NCI-H187 (cell line): ENCODE measurements at regions not wholly inside any gene's neighbourhood (a gene's known extent, or its start where the extent isn't known, plus 50 kb on each side); places are given as distances from the start of the nearest gene placed in this dataset.
"Not testable (repeated sequence)": the region's sequence is repeated elsewhere in the genome, so short reads cannot be mapped to it uniquely, and the experiment has no call there.

Experiments used
- DNase-seq, 2 experiments: peaks; one replicate each; lab custom pipeline; 2025; lab: John Stamatoyannopoulos, UW

- peak in 1 of 2 experiments; percentile 9 for DNase-seq
Measured at GRCh38 chr21:17270229-17270628, 242.6 kb upstream of the CXADR start.

- no peak for DNase-seq
Measured at GRCh38 chr21:17279663-17280062, 233.2 kb upstream of the CXADR start.

DNA sequence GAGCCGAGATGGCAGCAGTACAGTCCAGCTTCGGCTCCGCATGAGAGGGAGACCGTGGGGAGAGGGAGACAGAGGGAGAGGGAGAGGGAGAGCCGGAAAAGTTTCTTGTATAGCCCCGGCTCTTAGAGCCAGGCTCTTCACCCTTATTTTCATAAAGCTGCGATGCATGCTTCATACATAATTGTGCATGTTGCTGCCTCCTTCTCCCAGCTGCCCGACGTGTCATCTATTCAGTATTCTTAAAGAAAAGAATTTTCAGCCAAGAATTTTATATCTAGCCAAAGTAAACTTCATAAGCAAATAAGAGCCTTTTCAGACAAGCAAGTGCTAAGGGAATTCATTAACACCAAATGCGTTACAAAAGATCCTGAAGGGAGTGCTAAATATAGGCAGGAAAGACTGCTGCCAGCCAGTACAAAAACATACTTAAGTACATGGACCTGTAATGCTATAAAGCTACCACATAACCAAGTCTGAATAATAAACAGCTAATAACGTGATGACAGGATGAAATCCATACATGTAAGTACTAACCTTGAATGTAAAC is 219.8 kb upstream of the CXADR start:
- DNase-seq, result not testable (repeated sequence)

DNA sequence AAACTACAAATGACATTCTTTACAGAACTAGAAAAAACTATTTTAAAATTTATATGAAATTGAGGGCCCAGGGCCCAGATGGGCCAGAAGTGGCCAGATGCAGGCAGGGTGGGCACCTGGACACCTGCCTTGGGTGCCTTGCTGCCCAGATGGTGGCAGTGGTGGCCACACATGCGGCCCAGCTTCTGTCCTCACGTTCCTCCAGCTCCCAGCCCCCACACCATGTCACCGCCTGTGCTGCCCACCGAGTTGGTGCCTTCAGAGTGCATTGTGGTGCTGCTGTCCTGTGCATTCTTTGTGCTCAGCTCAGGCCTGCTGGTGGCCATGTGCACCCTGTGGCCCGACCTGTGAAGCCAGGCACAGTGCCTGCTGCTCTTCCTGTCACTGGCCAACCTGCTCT is 216.8 kb upstream of the CXADR start:
- DNase-seq, result no peak

- not testable (repeated sequence) for DNase-seq
Measured at GRCh38 chr21:17299576-17299975, 213.3 kb upstream of the CXADR start.

DNA sequence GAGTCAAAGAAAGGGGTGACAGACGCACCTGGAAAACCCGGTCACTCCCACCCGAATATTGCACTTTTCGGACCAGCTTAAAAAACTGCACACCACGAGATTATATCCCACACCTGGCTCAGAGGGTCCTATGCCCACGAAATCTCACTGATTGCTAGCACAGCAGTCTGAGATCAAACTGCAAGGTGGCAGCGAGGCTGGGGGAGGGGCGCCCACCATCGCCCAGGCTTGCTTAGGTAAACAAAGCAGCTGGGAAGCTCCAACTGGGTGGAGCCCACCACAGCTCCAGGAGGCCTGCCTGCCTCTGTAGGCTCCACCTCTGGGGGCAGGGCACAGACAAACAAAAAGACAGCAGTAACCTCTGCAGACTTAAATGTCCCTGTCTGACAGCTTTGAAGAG is 185.1 kb upstream of the CXADR start:
- not testable (repeated sequence) for DNase-seq

- DNase-seq, result peak; percentile 40 to 65
Measured at GRCh38 chr21:17334484-17334883, 178.4 kb upstream of the CXADR start.

GRCh38 chr21:17340081-17340480 is 172.8 kb upstream of the CXADR start:
- no peak for DNase-seq

DNA sequence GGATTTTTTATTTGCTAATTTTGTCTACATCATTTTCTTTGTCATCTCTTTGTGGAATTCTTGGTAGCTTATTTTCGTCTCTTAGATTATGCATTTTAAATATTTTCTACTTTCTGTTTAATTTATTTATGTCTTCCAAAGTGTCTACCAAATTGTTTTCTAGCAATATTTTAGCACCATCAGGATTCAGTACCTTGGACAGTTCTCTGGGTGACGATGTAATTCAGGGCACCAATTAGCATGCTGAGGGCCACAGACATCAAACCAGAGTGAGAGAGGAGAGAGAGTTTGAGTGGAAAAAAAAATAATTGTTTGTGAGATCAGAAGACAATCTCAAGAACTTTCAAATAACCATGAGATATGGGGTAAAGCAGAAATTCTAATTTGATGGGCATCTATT is 169.8 kb upstream of the CXADR start:
- no peak for DNase-seq

DNA sequence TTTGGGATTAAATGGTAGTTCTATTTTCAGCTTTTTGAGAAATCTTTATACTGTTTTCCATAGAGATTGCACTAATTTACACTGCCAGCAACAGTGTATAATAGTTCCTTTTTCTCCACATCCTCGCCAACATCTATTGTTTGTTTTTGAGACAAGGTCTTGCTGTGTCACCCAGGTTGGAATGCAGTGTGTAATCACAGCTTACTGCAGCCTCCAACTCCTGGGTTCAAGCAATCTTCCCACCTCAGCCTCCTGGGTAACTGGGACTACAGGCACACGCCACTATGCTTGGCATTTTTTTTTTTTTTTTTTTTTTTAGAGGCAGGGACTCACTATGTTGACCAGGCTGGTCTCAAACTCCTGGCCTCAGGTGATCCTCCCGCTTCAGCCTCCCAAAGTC is 164.5 kb upstream of the CXADR start:
- DNase-seq, result no peak

- DNase-seq, result no peak
Measured at GRCh38 chr21:17348849-17349248, 164.0 kb upstream of the CXADR start.

DNA sequence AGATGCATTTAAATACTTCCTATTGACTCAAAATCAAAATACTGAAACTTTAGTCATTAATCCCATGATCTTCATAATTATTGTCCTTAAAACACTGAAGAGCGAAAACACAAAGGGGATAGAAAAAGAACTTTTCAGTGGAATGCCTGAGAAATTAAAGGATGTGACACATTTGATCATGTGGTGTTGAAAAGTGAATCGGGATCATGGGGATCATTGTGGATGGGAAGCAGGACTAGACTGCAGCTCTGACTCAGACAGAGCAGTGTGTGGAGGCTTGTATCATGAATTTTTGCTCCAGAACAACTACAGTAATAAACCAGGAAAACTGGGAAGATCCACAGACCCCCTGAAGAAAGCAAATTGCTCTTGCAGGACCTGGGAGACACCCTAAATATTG is 161.1 kb upstream of the CXADR start:
- DNase-seq, result no peak

DNA sequence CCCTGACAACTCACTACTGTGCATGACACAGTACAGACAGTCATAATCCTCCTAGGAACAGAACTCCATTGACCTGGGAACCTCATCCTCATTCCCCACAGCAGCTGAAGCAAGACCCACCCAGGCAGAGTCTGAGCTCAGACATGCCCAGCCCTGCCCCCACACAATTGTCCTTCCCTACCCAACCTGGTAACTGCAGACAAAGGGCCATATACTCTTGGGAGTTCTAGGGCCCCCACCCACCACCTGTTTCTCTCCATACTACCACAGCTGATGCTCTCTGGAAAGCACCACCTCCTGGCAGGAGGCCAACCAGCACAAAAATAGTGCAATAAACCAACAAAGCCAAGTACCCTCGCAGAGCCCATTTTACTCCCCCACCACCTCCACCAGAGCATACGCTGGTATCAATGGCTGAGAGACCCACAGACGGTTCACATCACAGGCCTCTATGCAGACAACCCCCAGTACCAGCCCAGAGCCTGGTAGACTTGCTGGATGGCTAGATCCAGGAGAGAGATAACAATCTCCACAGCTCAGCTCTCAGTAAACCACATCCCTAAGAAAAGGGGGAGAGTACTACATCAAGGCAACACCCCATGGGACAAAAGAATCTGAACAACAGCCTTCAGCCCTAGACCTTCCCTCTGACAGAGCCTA is 159.7 kb upstream of the CXADR start:
- DNase-seq, result peak; percentile 73 to 88

DNA sequence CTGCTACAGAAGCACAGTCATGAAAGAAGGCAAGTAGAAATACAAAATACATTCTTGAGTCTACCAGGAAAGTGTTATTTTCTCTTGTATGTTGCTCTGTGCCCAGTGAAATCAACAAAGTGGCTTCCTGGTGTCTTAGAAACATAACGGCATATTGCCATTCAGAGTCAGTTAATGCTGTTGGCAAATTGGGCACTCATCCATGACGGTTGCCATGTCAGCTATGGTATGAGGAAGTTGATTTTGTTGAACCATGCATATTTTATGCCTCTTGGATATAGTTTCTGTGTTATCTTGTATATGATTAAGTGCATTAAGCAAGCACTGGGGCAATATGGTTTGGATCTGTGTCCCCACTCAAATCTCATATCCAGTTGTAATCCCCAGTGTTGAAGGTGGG is 153.1 kb upstream of the CXADR start:
- peak; percentile 19 to 52 for DNase-seq

- DNase-seq, result no peak
Measured at GRCh38 chr21:17368748-17369363, 144.0 kb upstream of the CXADR start.

DNA sequence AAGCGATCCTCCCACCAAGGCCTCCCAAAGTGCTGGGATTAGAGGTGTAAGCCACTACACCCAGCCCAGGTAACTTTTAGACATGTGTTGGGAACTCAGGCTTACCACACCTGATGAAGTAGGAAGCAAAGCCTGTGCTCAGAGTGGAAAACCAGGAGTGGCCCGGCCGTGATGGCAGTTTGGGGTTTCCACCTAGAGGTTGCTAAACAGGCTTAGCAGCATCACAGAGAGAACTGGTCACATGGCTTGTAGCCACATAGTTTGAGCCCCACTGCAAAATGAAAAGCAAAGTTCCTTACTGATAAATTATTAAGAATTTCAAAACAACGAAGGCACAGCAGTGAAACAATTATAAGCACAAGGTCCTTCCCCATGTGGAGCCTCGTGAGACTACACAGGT is 142.6 kb upstream of the CXADR start:
- DNase-seq, result no peak

- DNase-seq, result no peak
Measured at GRCh38 chr21:17370916-17371315, 141.9 kb upstream of the CXADR start.

- no peak for DNase-seq
Measured at GRCh38 chr21:17371450-17371849, 141.4 kb upstream of the CXADR start.

DNA sequence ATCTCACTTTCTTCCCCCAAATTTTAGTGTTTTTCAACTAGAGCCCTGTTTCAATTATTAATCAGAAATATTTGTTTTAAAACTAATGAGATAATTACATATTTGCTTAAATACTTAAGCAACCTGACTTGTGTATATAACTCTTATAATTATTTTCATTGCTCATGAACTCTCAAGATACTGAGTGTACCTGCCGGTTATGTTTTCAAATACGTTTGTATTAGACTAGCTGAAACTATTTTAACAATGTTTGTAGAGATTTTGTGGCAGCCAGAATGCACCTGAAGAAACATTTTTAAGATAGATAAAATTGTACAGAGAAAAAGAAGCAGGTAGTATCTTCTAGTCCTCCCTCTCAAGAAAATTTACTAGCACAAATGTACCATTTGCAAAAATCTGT is 140.6 kb upstream of the CXADR start:
- no peak for DNase-seq

- DNase-seq, result peak; percentile 53
Measured at GRCh38 chr21:17386498-17386897, 126.3 kb upstream of the CXADR start.

DNA sequence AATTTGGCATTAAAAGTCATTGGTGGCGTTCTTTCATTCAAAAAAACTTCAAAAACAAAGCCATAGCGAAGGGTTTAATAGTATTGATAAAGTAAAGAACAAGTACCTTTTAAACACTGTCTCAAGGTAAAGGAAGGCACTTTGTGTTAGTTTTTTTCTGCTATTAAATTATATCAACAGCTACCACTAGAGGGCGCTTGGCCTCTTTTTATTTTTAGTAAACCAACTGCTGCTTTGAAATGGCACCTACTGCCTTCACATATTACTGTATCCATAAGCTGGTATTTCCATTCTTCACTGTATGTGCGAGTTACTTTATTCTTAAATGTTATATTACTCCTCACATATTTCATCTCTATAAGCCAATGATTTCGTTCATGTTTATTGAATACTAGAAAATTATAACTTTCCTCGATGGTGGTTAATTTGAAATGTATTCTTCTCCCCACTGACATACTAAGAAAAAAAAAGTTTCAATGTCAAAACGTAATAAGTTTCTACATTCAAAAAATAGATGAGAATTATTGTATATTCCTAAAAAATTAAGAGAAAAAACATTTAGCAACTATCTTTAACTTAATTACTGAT is 125.7 kb upstream of the CXADR start:
- peak; percentile 64 to 75 for DNase-seq

DNA sequence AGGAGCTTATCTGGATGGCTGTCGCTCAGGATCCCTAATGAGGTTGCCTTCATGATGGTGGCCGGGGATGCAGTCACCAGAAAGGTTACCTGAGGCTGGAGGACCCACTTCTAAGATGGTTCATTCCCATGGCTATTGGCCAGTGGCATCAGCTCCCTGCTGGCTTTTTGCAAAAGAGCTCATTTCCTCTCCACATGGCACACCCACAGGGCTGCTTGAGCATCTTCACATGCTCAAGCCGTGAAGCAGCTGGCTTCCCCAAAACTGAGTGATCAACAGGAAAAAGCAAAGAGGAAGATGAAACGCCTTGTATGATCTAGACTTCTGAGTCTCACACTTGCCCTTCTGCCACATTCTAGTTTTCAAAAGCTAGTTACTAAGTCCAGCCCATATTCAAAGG is 124.6 kb upstream of the CXADR start:
- no peak for DNase-seq

GRCh38 chr21:17389311-17389710 is 123.5 kb upstream of the CXADR start:
- DNase-seq, result no peak
